H9 (cell line): ENCODE measurements at regions not wholly inside any gene's neighbourhood (a gene's known extent, or its start where the extent isn't known, plus 50 kb on each side); places are given as distances from the start of the nearest gene placed in this dataset.

Experiments
- DNase-seq: peaks from one replicate; pipeline ENCODE4 v3.0.0-alpha.2; 2017
- H2AFZ ChIP-seq: one replicate; pipeline ENCODE4 v1.6.1; 2013; ENCODE audit warnings: mild to moderate bottlenecking, low read length, control low read depth, moderate library complexity
- H2AK5ac ChIP-seq: 2 replicates; pipeline ENCODE4 v1.6.1; 2013; ENCODE audit warnings: low read length, control low read depth, mixed read lengths; ENCODE audit not compliant: insufficient read length
- H2BK120ac ChIP-seq: one replicate; pipeline ENCODE4 v1.6.1; 2013; ENCODE audit warnings: low read depth, mild to moderate bottlenecking, low read length, control low read depth, inconsistent platforms; ENCODE audit not compliant: poor library complexity, severe bottlenecking
- H2BK12ac ChIP-seq: 2 replicates; pipeline ENCODE4 v1.6.1; 2013; ENCODE audit warnings: low read length, control low read depth, mixed read lengths, low read depth; ENCODE audit not compliant: insufficient read length
- H2BK15ac ChIP-seq: 2 replicates; pipeline ENCODE4 v1.6.1; 2013; ENCODE audit warnings: low read depth, low read length, control low read depth
- H2BK20ac ChIP-seq: one replicate; pipeline ENCODE4 v1.6.1; 2013; ENCODE audit warnings: low read depth, mild to moderate bottlenecking, low read length, control low read depth, inconsistent platforms; ENCODE audit not compliant: poor library complexity, severe bottlenecking
- H2BK5ac ChIP-seq: 2 replicates; pipeline ENCODE4 v1.6.1; 2013; ENCODE audit warnings: low read length, control low read depth, mixed read lengths; ENCODE audit not compliant: insufficient read length
- H3K14ac ChIP-seq: 2 replicates; pipeline ENCODE4 v1.6.1; 2013; ENCODE audit warnings: low read length, control low read depth; ENCODE audit not compliant: insufficient read depth
- H3K18ac ChIP-seq: 2 replicates; pipeline ENCODE4 v1.6.1; 2013; ENCODE audit warnings: low read depth, mild to moderate bottlenecking, mixed read lengths, low read length, control low read depth; ENCODE audit not compliant: insufficient read length
- H3K23ac ChIP-seq: 2 replicates; pipeline ENCODE4 v1.6.1; 2013; ENCODE audit warnings: low read length, control low read depth, mixed read lengths, low read depth; ENCODE audit not compliant: insufficient read length
- H3K23me2 ChIP-seq: 2 replicates; pipeline ENCODE4 v1.6.1; 2013; ENCODE audit warnings: low read depth, mild to moderate bottlenecking, mixed read lengths, low read length, control low read depth; ENCODE audit not compliant: insufficient read length, poor library complexity, severe bottlenecking
- H3K27ac ChIP-seq: 2 replicates; pipeline ENCODE4 v1.5.1; 2013; ENCODE audit warnings: low read length, control low read depth, mixed read lengths, low read depth; ENCODE audit not compliant: insufficient read length
- H3K27me3 ChIP-seq: 2 replicates; pipeline ENCODE4 v1.6.1; 2013; ENCODE audit warnings: low read length, control low read depth, inconsistent platforms; ENCODE audit not compliant: insufficient read depth
- H3K4ac ChIP-seq: 2 replicates; pipeline ENCODE4 v1.6.1; 2013; ENCODE audit warnings: low read depth, mild to moderate bottlenecking, control low read depth, inconsistent platforms, low read length, moderate library complexity
- H3K4me1 ChIP-seq: 2 replicates; pipeline ENCODE4 v1.6.1; 2013; ENCODE audit warnings: low read length, control low read depth, inconsistent platforms; ENCODE audit not compliant: insufficient read depth
- H3K4me2 ChIP-seq: 2 replicates; pipeline ENCODE4 v1.6.1; 2013; ENCODE audit warnings: low read length, control low read depth, mixed read lengths; ENCODE audit not compliant: insufficient read length, insufficient read depth
- H3K56ac ChIP-seq: 2 replicates; pipeline ENCODE4 v1.6.1; 2013; ENCODE audit warnings: low read depth, mild to moderate bottlenecking, mixed read lengths, low read length, control low read depth; ENCODE audit not compliant: insufficient read length
- H3K79me1 ChIP-seq: 2 replicates; pipeline ENCODE4 v1.6.1; 2013; ENCODE audit warnings: low read depth, mild to moderate bottlenecking, moderate library complexity, low read length, control low read depth, inconsistent platforms; ENCODE audit not compliant: insufficient read depth, poor library complexity, severe bottlenecking
- H3K79me2 ChIP-seq: 2 replicates; pipeline ENCODE4 v1.6.1; 2013; ENCODE audit warnings: low read length, control low read depth, inconsistent platforms; ENCODE audit not compliant: insufficient read depth
- H3K9ac ChIP-seq: 2 replicates; pipeline ENCODE4 v1.6.1; 2013; ENCODE audit warnings: low read length, control low read depth, mixed read lengths; ENCODE audit not compliant: insufficient read length; ENCODE audit errors: extremely low read depth
- H3K9me3 ChIP-seq: one replicate; pipeline ENCODE4 v1.6.1; 2013; ENCODE audit warnings: low read depth, low read length, inconsistent platforms; ENCODE audit not compliant: control insufficient read depth
- H3T11ph ChIP-seq: one replicate; pipeline ENCODE4 v1.6.1; 2013; ENCODE audit warnings: mild to moderate bottlenecking, low read length, control low read depth, inconsistent platforms
- H4K20me1 ChIP-seq: one replicate; pipeline ENCODE4 v1.6.1; 2013; ENCODE audit not compliant: control insufficient read depth, insufficient read length, insufficient read depth
- H4K5ac ChIP-seq: 2 replicates; pipeline ENCODE4 v1.6.1; 2013; ENCODE audit warnings: low read depth, mild to moderate bottlenecking, mixed read lengths, low read length, control low read depth; ENCODE audit not compliant: insufficient read length
- H4K8ac ChIP-seq: replicated peaks from 2 replicates; pipeline ENCODE4 v1.6.1; 2013; ENCODE audit warnings: low read length, control low read depth, mixed read lengths, low read depth; ENCODE audit not compliant: insufficient read length
- H4K91ac ChIP-seq: 2 replicates; pipeline ENCODE4 v1.6.1; 2013; ENCODE audit warnings: low read depth, mild to moderate bottlenecking, moderate library complexity, mixed read lengths, low read length, control low read depth; ENCODE audit not compliant: insufficient read length
- H3K27ac Mint-ChIP-seq, 3 experiments: 2 replicates in 2 of 3; 3 replicates in 1 of 3; pipeline ENCODE4 v1.8.0; 2020 to 2021; ENCODE audit warnings: mixed read lengths in 3 of 3, mild to moderate bottlenecking in 1 of 3, moderate library complexity in 1 of 3
- H3K27me3 Mint-ChIP-seq: 2 replicates; pipeline ENCODE4 v1.8.0; 2021; ENCODE audit warnings: low read depth, mild to moderate bottlenecking, moderate library complexity, mixed read lengths
- H3K36me3 Mint-ChIP-seq, 3 experiments: 2 replicates in 2 of 3; 3 replicates in 1 of 3; pipeline ENCODE4 v1.8.0; 2020 to 2021; ENCODE audit warnings: low read depth in 3 of 3, mixed read lengths in 3 of 3; ENCODE audit not compliant: insufficient read depth in 1 of 3
- H3K4me1 Mint-ChIP-seq, 2 experiments: 2 replicates each; pipeline ENCODE4 v1.8.0; 2020; ENCODE audit warnings: mixed read lengths in 2 of 2
- H3K4me3 Mint-ChIP-seq, 2 experiments: 2 replicates in 1 of 2; 3 replicates in 1 of 2; pipeline ENCODE4 v1.8.0; 2020 to 2021; ENCODE audit warnings: mild to moderate bottlenecking in 2 of 2, mixed read lengths in 2 of 2, moderate library complexity in 1 of 2
- H3K9me3 Mint-ChIP-seq, 2 experiments: 2 replicates in 1 of 2; 3 replicates in 1 of 2; pipeline ENCODE4 v1.8.0; 2020; ENCODE audit warnings: mild to moderate bottlenecking in 2 of 2, mixed read lengths in 2 of 2, moderate library complexity in 1 of 2
- WGBS: extraction: QIAGEN DNeasy Blood & Tissue Kit; methylation state at CpG from one replicate; pipeline ENCODE4 v1.1.7; 2013; ENCODE audit warnings: missing lambda C conversion rate, low lambda C conversion rate, mixed read lengths; ENCODE audit not compliant: insufficient read length; ENCODE audit errors: extremely low coverage; 5-methylcytosine and 5-hydroxymethylcytosine counted together
- TF ChIP-seq, protein P1 (sequence below): fragments of 200-600 bp; sonication (generic); conservative IDR thresholded peaks from 3 replicates; pipeline ENCODE4 v1.8.0; 2021; ENCODE audit warnings: antibody characterized with exemption, mild to moderate bottlenecking

DNA sequence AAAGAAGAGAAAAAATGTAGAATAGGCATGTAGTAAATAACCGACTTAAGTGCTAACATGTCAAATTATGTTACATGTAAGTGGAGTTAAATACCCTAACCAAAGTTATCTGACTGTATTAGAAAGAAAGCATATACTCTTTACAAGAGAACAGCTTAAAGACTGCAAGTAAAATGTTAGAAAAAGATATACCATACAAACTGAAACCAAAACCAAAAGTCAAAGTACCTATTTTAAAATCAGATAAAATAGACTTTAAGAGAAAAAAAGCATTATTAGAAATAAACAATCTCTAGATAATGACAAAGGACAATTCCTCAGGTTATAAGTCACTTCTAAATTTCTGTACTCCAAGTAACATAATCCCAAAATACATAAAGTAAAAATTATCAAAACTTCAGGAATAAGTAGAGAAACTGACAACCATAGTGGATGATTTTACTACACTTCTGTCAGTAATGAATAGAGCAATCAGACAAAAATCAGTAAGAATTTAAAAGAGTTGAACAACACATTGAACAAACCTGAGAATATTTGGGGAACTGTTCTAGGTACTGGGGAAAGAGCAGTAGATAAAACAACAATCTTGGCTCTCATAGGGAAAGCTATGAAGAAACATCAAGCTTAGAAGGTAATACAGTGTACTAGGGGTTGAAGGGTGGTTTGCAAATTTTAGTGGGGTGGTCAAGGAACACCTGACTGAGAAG is 127.3 kb downstream of the TBX19 start:
- no peak overlapping the region for H3K4ac ChIP-seq
- H2BK5ac ChIP-seq: no peak overlapping the region
- H3T11ph ChIP-seq: no peak overlapping the region
- TF ChIP-seq, protein P1, sequence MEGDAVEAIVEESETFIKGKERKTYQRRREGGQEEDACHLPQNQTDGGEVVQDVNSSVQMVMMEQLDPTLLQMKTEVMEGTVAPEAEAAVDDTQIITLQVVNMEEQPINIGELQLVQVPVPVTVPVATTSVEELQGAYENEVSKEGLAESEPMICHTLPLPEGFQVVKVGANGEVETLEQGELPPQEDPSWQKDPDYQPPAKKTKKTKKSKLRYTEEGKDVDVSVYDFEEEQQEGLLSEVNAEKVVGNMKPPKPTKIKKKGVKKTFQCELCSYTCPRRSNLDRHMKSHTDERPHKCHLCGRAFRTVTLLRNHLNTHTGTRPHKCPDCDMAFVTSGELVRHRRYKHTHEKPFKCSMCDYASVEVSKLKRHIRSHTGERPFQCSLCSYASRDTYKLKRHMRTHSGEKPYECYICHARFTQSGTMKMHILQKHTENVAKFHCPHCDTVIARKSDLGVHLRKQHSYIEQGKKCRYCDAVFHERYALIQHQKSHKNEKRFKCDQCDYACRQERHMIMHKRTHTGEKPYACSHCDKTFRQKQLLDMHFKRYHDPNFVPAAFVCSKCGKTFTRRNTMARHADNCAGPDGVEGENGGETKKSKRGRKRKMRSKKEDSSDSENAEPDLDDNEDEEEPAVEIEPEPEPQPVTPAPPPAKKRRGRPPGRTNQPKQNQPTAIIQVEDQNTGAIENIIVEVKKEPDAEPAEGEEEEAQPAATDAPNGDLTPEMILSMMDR: no peak
- H3K79me2 ChIP-seq: no peaks in the 10 kb centered on the region
- H3K36me3 Mint-ChIP-seq: peaks cover 2 to 11% (median 3%) of the 10 kb centered on the region in 3 experiments; a peak in 6 of 7 replicates
- no peak overlapping the region for H2BK20ac ChIP-seq
- no peak overlapping the region for H3K14ac ChIP-seq
- H2BK15ac ChIP-seq: no peak overlapping the region
- no peaks in the 10 kb centered on the region for H3K4me1 ChIP-seq
- no peak overlapping the region for H2BK120ac ChIP-seq
- H3K9me3 Mint-ChIP-seq: peaks cover 3 to 4% of the 10 kb centered on the region in 2 experiments; a peak in 4 of 5 replicates
- no peak for DNase-seq
- no peak overlapping the region for H3K4me3 Mint-ChIP-seq
- H3K4me2 ChIP-seq: no peak overlapping the region
- no peak overlapping the region for H2AK5ac ChIP-seq
- no peak overlapping the region for H3K18ac ChIP-seq
- no peak overlapping the region for H2BK12ac ChIP-seq
- WGBS: no CpG with 5 or more reads among the region's 1 CpG
- 0 out of 4 replicates have a peak, but pooled peaks cover 0 to 4% of the 10 kb centered on the region in 2 experiments for H3K4me1 Mint-ChIP-seq
- H3K23ac ChIP-seq: no peak overlapping the region
- no peaks in the 10 kb centered on the region for H3K27me3 Mint-ChIP-seq
- no peak overlapping the region for H3K27ac Mint-ChIP-seq
- H3K9ac ChIP-seq: no peak overlapping the region
- no peaks in the 10 kb centered on the region for H4K20me1 ChIP-seq
- no peaks in the 10 kb centered on the region for H3K9me3 ChIP-seq
- H4K8ac ChIP-seq: no peak overlapping the region
- no peak overlapping the region for H4K5ac ChIP-seq
- no peak overlapping the region for H4K91ac ChIP-seq
- H3K23me2 ChIP-seq: no peaks in the 10 kb centered on the region
- H3K56ac ChIP-seq: no peak overlapping the region
- no peak overlapping the region for H3K27ac ChIP-seq
- no peaks in the 10 kb centered on the region for H3K79me1 ChIP-seq
- H2AFZ ChIP-seq: no peak overlapping the region
- H3K27me3 ChIP-seq: no peaks in the 10 kb centered on the region
